H9 (cell line): ENCODE measurements at regions not wholly inside any gene's neighbourhood (a gene's known extent, or its start where the extent isn't known, plus 50 kb on each side); places are given as distances from the start of the nearest gene placed in this dataset.

Experiments used
- DNase-seq: peaks from one replicate; pipeline ENCODE4 v3.0.0-alpha.2; 2017
- H2AFZ ChIP-seq: one replicate; pipeline ENCODE4 v1.6.1; 2013; ENCODE audit warnings: mild to moderate bottlenecking, low read length, control low read depth, moderate library complexity
- H2AK5ac ChIP-seq: 2 replicates; pipeline ENCODE4 v1.6.1; 2013; ENCODE audit warnings: low read length, control low read depth, mixed read lengths; ENCODE audit not compliant: insufficient read length
- H2BK120ac ChIP-seq: one replicate; pipeline ENCODE4 v1.6.1; 2013; ENCODE audit warnings: low read depth, mild to moderate bottlenecking, low read length, control low read depth, inconsistent platforms; ENCODE audit not compliant: poor library complexity, severe bottlenecking
- H2BK12ac ChIP-seq: 2 replicates; pipeline ENCODE4 v1.6.1; 2013; ENCODE audit warnings: low read length, control low read depth, mixed read lengths, low read depth; ENCODE audit not compliant: insufficient read length
- H2BK15ac ChIP-seq: 2 replicates; pipeline ENCODE4 v1.6.1; 2013; ENCODE audit warnings: low read depth, low read length, control low read depth
- H2BK20ac ChIP-seq: one replicate; pipeline ENCODE4 v1.6.1; 2013; ENCODE audit warnings: low read depth, mild to moderate bottlenecking, low read length, control low read depth, inconsistent platforms; ENCODE audit not compliant: poor library complexity, severe bottlenecking
- H2BK5ac ChIP-seq: 2 replicates; pipeline ENCODE4 v1.6.1; 2013; ENCODE audit warnings: low read length, control low read depth, mixed read lengths; ENCODE audit not compliant: insufficient read length
- H3K14ac ChIP-seq: 2 replicates; pipeline ENCODE4 v1.6.1; 2013; ENCODE audit warnings: low read length, control low read depth; ENCODE audit not compliant: insufficient read depth
- H3K18ac ChIP-seq: 2 replicates; pipeline ENCODE4 v1.6.1; 2013; ENCODE audit warnings: low read depth, mild to moderate bottlenecking, mixed read lengths, low read length, control low read depth; ENCODE audit not compliant: insufficient read length
- H3K23ac ChIP-seq: 2 replicates; pipeline ENCODE4 v1.6.1; 2013; ENCODE audit warnings: low read length, control low read depth, mixed read lengths, low read depth; ENCODE audit not compliant: insufficient read length
- H3K23me2 ChIP-seq: 2 replicates; pipeline ENCODE4 v1.6.1; 2013; ENCODE audit warnings: low read depth, mild to moderate bottlenecking, mixed read lengths, low read length, control low read depth; ENCODE audit not compliant: insufficient read length, poor library complexity, severe bottlenecking
- H3K27ac ChIP-seq: 2 replicates; pipeline ENCODE4 v1.5.1; 2013; ENCODE audit warnings: low read length, control low read depth, mixed read lengths, low read depth; ENCODE audit not compliant: insufficient read length
- H3K27me3 ChIP-seq: 2 replicates; pipeline ENCODE4 v1.6.1; 2013; ENCODE audit warnings: low read length, control low read depth, inconsistent platforms; ENCODE audit not compliant: insufficient read depth
- H3K4ac ChIP-seq: 2 replicates; pipeline ENCODE4 v1.6.1; 2013; ENCODE audit warnings: low read depth, mild to moderate bottlenecking, control low read depth, inconsistent platforms, low read length, moderate library complexity
- H3K4me1 ChIP-seq: 2 replicates; pipeline ENCODE4 v1.6.1; 2013; ENCODE audit warnings: low read length, control low read depth, inconsistent platforms; ENCODE audit not compliant: insufficient read depth
- H3K4me2 ChIP-seq: 2 replicates; pipeline ENCODE4 v1.6.1; 2013; ENCODE audit warnings: low read length, control low read depth, mixed read lengths; ENCODE audit not compliant: insufficient read length, insufficient read depth
- H3K56ac ChIP-seq: 2 replicates; pipeline ENCODE4 v1.6.1; 2013; ENCODE audit warnings: low read depth, mild to moderate bottlenecking, mixed read lengths, low read length, control low read depth; ENCODE audit not compliant: insufficient read length
- H3K79me1 ChIP-seq: 2 replicates; pipeline ENCODE4 v1.6.1; 2013; ENCODE audit warnings: low read depth, mild to moderate bottlenecking, moderate library complexity, low read length, control low read depth, inconsistent platforms; ENCODE audit not compliant: insufficient read depth, poor library complexity, severe bottlenecking
- H3K79me2 ChIP-seq: 2 replicates; pipeline ENCODE4 v1.6.1; 2013; ENCODE audit warnings: low read length, control low read depth, inconsistent platforms; ENCODE audit not compliant: insufficient read depth
- H3K9ac ChIP-seq: 2 replicates; pipeline ENCODE4 v1.6.1; 2013; ENCODE audit warnings: low read length, control low read depth, mixed read lengths; ENCODE audit not compliant: insufficient read length; ENCODE audit errors: extremely low read depth
- H3K9me3 ChIP-seq: one replicate; pipeline ENCODE4 v1.6.1; 2013; ENCODE audit warnings: low read depth, low read length, inconsistent platforms; ENCODE audit not compliant: control insufficient read depth
- H3T11ph ChIP-seq: one replicate; pipeline ENCODE4 v1.6.1; 2013; ENCODE audit warnings: mild to moderate bottlenecking, low read length, control low read depth, inconsistent platforms
- H4K20me1 ChIP-seq: one replicate; pipeline ENCODE4 v1.6.1; 2013; ENCODE audit not compliant: control insufficient read depth, insufficient read length, insufficient read depth
- H4K5ac ChIP-seq: 2 replicates; pipeline ENCODE4 v1.6.1; 2013; ENCODE audit warnings: low read depth, mild to moderate bottlenecking, mixed read lengths, low read length, control low read depth; ENCODE audit not compliant: insufficient read length
- H4K8ac ChIP-seq: replicated peaks from 2 replicates; pipeline ENCODE4 v1.6.1; 2013; ENCODE audit warnings: low read length, control low read depth, mixed read lengths, low read depth; ENCODE audit not compliant: insufficient read length
- H4K91ac ChIP-seq: 2 replicates; pipeline ENCODE4 v1.6.1; 2013; ENCODE audit warnings: low read depth, mild to moderate bottlenecking, moderate library complexity, mixed read lengths, low read length, control low read depth; ENCODE audit not compliant: insufficient read length
- H3K27ac Mint-ChIP-seq, 3 experiments: 2 replicates in 2 of 3; 3 replicates in 1 of 3; pipeline ENCODE4 v1.8.0; 2020 to 2021; ENCODE audit warnings: mixed read lengths in 3 of 3, mild to moderate bottlenecking in 1 of 3, moderate library complexity in 1 of 3
- H3K27me3 Mint-ChIP-seq: 2 replicates; pipeline ENCODE4 v1.8.0; 2021; ENCODE audit warnings: low read depth, mild to moderate bottlenecking, moderate library complexity, mixed read lengths
- H3K36me3 Mint-ChIP-seq, 3 experiments: 2 replicates in 2 of 3; 3 replicates in 1 of 3; pipeline ENCODE4 v1.8.0; 2020 to 2021; ENCODE audit warnings: low read depth in 3 of 3, mixed read lengths in 3 of 3; ENCODE audit not compliant: insufficient read depth in 1 of 3
- H3K4me1 Mint-ChIP-seq, 2 experiments: 2 replicates each; pipeline ENCODE4 v1.8.0; 2020; ENCODE audit warnings: mixed read lengths in 2 of 2
- H3K4me3 Mint-ChIP-seq, 2 experiments: 2 replicates in 1 of 2; 3 replicates in 1 of 2; pipeline ENCODE4 v1.8.0; 2020 to 2021; ENCODE audit warnings: mild to moderate bottlenecking in 2 of 2, mixed read lengths in 2 of 2, moderate library complexity in 1 of 2
- H3K9me3 Mint-ChIP-seq, 2 experiments: 2 replicates in 1 of 2; 3 replicates in 1 of 2; pipeline ENCODE4 v1.8.0; 2020; ENCODE audit warnings: mild to moderate bottlenecking in 2 of 2, mixed read lengths in 2 of 2, moderate library complexity in 1 of 2
- CTCF ChIP-seq: fragments of 200-600 bp; sonication (generic); conservative IDR thresholded peaks from 3 replicates; pipeline ENCODE4 v1.8.0; 2021; ENCODE audit warnings: antibody characterized with exemption, mild to moderate bottlenecking
- WGBS: extraction: QIAGEN DNeasy Blood & Tissue Kit; methylation state at CpG from one replicate; pipeline ENCODE4 v1.1.7; 2013; ENCODE audit warnings: missing lambda C conversion rate, low lambda C conversion rate, mixed read lengths; ENCODE audit not compliant: insufficient read length; ENCODE audit errors: extremely low coverage; 5-methylcytosine and 5-hydroxymethylcytosine counted together

- Histone ChIP-seq H3K27me3 (no peaks in the 10 kb centered on the region), H3K9ac (no peak overlapping the region), H4K20me1 (no peaks in the 10 kb centered on the region), H3K4me2 (no peak overlapping the region), H2BK15ac (no peak overlapping the region), H4K8ac (no peak overlapping the region), H3K23me2 (no peaks in the 10 kb centered on the region), H3K27ac (no peak overlapping the region), H2BK5ac (no peak overlapping the region), H3K79me2 (no peaks in the 10 kb centered on the region), H2AFZ (no peak overlapping the region), H4K5ac (no peak overlapping the region), H3K18ac (no peak overlapping the region), H4K91ac (no peak overlapping the region), H3T11ph (no peak overlapping the region), H3K23ac (no peak overlapping the region), H2BK12ac (no peak overlapping the region), H2BK20ac (no peak overlapping the region), H2AK5ac (no peak overlapping the region), H3K4ac (no peak overlapping the region), H3K9me3 (no peaks in the 10 kb centered on the region), H2BK120ac (no peak overlapping the region), H3K56ac (no peak overlapping the region), H3K79me1 (no peaks in the 10 kb centered on the region), H3K14ac (no peak overlapping the region), H3K4me1 (no peaks in the 10 kb centered on the region)
- Mint-ChIP-seq H3K9me3 (peaks cover 0 to 4% of the 10 kb centered on the region in 2 experiments; a peak in 2 of 5 replicates), H3K4me1 (peaks cover 6 to 19% of the 10 kb centered on the region in 2 experiments), H3K36me3 (no peaks in the 10 kb centered on the region), H3K4me3 (no peak overlapping the region), H3K27me3 (peaks cover 1% of the 10 kb centered on the region), H3K27ac (no peak overlapping the region)
- no peak for TF ChIP-seq CTCF
- DNase-seq = no peak
- WGBS = no CpG with 5 or more reads among the region's 8 CpGs
Observed at GRCh38 chr10:128710798-128711183, 584.6 kb upstream of the MKI67 start.
